ENCODE measurements at regions not wholly inside any gene's neighbourhood (a gene's known extent, or its start where the extent isn't known, plus 50 kb on each side); places are given as distances from the start of the nearest gene placed in this dataset.

GRCh38 chr18:40606996-40607395 lies 1348.0 kb upstream of the PIK3C3 start:
- no peak for TF ChIP-seq EZH2 (IDR thresholded peaks at IDR 0.05; ENCODE audit: low read depth, low read length, severe bottlenecking)
- TF ChIP-seq ZNF274 (IDR thresholded peaks at IDR 0.05; ENCODE audit: borderline replicate concordance, extremely low read depth, low read length) = no peak
- no peak for TF ChIP-seq POLR2A (IDR thresholded peaks at IDR 0.05; ENCODE audit: control extremely low read depth in 1 of 2, low read depth in 2 of 2, low read length in 2 of 2)
- no peak for TF ChIP-seq TBP (IDR thresholded peaks at IDR 0.05; ENCODE audit: low read depth, low read length)
- TF ChIP-seq SUZ12 (IDR thresholded peaks at IDR 0.05; ENCODE audit: low read length) = no peak
- TF ChIP-seq, protein P1, sequence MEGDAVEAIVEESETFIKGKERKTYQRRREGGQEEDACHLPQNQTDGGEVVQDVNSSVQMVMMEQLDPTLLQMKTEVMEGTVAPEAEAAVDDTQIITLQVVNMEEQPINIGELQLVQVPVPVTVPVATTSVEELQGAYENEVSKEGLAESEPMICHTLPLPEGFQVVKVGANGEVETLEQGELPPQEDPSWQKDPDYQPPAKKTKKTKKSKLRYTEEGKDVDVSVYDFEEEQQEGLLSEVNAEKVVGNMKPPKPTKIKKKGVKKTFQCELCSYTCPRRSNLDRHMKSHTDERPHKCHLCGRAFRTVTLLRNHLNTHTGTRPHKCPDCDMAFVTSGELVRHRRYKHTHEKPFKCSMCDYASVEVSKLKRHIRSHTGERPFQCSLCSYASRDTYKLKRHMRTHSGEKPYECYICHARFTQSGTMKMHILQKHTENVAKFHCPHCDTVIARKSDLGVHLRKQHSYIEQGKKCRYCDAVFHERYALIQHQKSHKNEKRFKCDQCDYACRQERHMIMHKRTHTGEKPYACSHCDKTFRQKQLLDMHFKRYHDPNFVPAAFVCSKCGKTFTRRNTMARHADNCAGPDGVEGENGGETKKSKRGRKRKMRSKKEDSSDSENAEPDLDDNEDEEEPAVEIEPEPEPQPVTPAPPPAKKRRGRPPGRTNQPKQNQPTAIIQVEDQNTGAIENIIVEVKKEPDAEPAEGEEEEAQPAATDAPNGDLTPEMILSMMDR (IDR thresholded peaks at IDR 0.05; ENCODE audit: control extremely low read depth in 1 of 3, insufficient read depth in 1 of 3, low read depth in 1 of 3, low read length in 3 of 3) = no peak
- no peak for TF ChIP-seq TAF1 (IDR thresholded peaks at IDR 0.05; ENCODE audit: low read depth, low read length)

Measured in H1 (cell line).